KMS-11 (cell line): ENCODE measurements at regions not wholly inside any gene's neighbourhood (a gene's known extent, or its start where the extent isn't known, plus 50 kb on each side); places are given as distances from the start of the nearest gene placed in this dataset.

ENCODE experiments used
- H2AFZ ChIP-seq: fragments of 200-600 bp; sonication (generic); 2 replicates; pipeline ENCODE4 v1.6.1; 2016; ENCODE audit warnings: antibody characterized with exemption, mixed run types, low read depth
- H3K27ac ChIP-seq: fragments of 200-600 bp; sonication (generic); 2 replicates; pipeline ENCODE4 v1.6.1; 2016; ENCODE audit warnings: mild to moderate bottlenecking, mixed run types
- H3K27me3 ChIP-seq: fragments of 200-600 bp; sonication (generic); 2 replicates; pipeline ENCODE4 v1.6.1; 2017; ENCODE audit warnings: mild to moderate bottlenecking, low read depth, mixed run types, moderate library complexity; ENCODE audit not compliant: insufficient read depth
- H3K36me3 ChIP-seq: fragments of 200-600 bp; sonication (generic); 2 replicates; pipeline ENCODE4 v1.6.1; 2017; ENCODE audit warnings: mild to moderate bottlenecking, mixed run types; ENCODE audit not compliant: insufficient read depth
- H3K4me1 ChIP-seq: fragments of 200-600 bp; sonication (generic); 2 replicates; pipeline ENCODE4 v1.6.1; 2016; ENCODE audit warnings: mild to moderate bottlenecking, low read depth, mixed run types; ENCODE audit not compliant: poor library complexity, severe bottlenecking
- H3K4me2 ChIP-seq: fragments of 200-600 bp; sonication (generic); 2 replicates; pipeline ENCODE4 v1.7.0; 2016; ENCODE audit warnings: mild to moderate bottlenecking, mixed run types
- H3K4me3 ChIP-seq: fragments of 200-600 bp; sonication (generic); IDR thresholded peaks from 2 replicates; pipeline ENCODE4 v1.6.1; 2017; ENCODE audit warnings: low read depth, low read length, mixed read lengths; ENCODE audit not compliant: insufficient read depth
- H3K79me2 ChIP-seq: fragments of 200-600 bp; sonication (generic); 2 replicates; pipeline ENCODE4 v1.6.1; 2016; ENCODE audit warnings: low read depth, mixed run types; ENCODE audit not compliant: insufficient read depth
- H3K9ac ChIP-seq: fragments of 200-600 bp; sonication (generic); 2 replicates; pipeline ENCODE4 v1.6.1; 2016; ENCODE audit warnings: mild to moderate bottlenecking, mixed run types
- H4K20me1 ChIP-seq: fragments of 200-600 bp; sonication (generic); 2 replicates; pipeline ENCODE4 v1.6.1; 2016; ENCODE audit warnings: mild to moderate bottlenecking, mixed run types; ENCODE audit not compliant: insufficient read depth
- TF ChIP-seq, protein P1 (sequence below): fragments of 200-600 bp; sonication (generic); conservative IDR thresholded peaks from 2 replicates; pipeline ENCODE4 v1.6.1; 2017; ENCODE audit warnings: low read depth, mild to moderate bottlenecking, antibody characterized with exemption, low read length, moderate library complexity, mixed read lengths

- no peaks in the 10 kb centered on the region for H4K20me1 ChIP-seq
- H3K4me1 ChIP-seq: peaks cover 5% of the 10 kb centered on the region
- H3K4me3 ChIP-seq: no peak overlapping the region
- H3K4me2 ChIP-seq: no peak overlapping the region
- TF ChIP-seq, protein P1, sequence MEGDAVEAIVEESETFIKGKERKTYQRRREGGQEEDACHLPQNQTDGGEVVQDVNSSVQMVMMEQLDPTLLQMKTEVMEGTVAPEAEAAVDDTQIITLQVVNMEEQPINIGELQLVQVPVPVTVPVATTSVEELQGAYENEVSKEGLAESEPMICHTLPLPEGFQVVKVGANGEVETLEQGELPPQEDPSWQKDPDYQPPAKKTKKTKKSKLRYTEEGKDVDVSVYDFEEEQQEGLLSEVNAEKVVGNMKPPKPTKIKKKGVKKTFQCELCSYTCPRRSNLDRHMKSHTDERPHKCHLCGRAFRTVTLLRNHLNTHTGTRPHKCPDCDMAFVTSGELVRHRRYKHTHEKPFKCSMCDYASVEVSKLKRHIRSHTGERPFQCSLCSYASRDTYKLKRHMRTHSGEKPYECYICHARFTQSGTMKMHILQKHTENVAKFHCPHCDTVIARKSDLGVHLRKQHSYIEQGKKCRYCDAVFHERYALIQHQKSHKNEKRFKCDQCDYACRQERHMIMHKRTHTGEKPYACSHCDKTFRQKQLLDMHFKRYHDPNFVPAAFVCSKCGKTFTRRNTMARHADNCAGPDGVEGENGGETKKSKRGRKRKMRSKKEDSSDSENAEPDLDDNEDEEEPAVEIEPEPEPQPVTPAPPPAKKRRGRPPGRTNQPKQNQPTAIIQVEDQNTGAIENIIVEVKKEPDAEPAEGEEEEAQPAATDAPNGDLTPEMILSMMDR: no peak
- H2AFZ ChIP-seq: no peak overlapping the region
- no peaks in the 10 kb centered on the region for H3K36me3 ChIP-seq
- H3K79me2 ChIP-seq: no peaks in the 10 kb centered on the region
- H3K27ac ChIP-seq: no peak overlapping the region
- no peak overlapping the region for H3K9ac ChIP-seq
- no peaks in the 10 kb centered on the region for H3K27me3 ChIP-seq
Measured at GRCh38 chr13:95437561-95437960, 115.0 kb upstream of the CLDN10 start.

GRCh38 chr13:95438297-95438696 is 114.2 kb upstream of the CLDN10 start:
- H3K4me2 ChIP-seq: no peak overlapping the region
- no peak overlapping the region for H3K9ac ChIP-seq
- no peak overlapping the region for H3K27ac ChIP-seq

DNA sequence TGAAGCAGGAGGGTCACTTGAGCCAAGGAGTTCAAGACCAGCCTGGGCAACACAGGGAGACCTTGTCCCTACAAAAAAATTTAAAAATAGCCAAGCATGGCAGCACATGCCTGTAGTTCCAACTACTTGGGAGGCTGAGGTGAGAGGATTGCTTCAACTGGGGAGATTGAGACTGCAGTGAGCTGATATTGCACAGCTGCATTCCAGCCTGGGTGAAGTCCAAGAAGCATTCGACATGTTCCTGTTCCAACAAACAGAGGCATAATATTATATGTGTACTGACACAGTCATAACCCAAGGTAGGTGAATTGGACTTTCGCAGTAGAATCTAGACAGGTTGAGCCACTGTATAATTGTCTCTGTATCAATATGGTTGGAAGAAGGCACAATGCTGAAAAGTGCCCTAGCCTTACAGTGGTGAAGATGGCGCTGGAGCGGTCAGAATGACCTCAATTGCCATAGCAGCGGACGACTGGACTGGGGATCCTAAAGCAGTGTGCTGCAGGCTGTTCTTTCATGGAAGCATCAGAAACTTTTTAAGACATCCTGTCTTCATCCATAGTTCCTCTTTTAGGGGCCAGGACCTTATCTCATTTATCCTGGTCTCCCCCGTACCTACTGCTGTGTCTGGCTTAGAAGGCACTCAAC is 112.0 kb upstream of the CLDN10 start:
- TF ChIP-seq, protein P1: no peak
- no peak overlapping the region for H3K9ac ChIP-seq
- no peaks in the 10 kb centered on the region for H3K4me1 ChIP-seq
- no peak overlapping the region for H3K4me2 ChIP-seq
- H2AFZ ChIP-seq: no peak overlapping the region
- no peak overlapping the region for H3K27ac ChIP-seq
- no peak overlapping the region for H3K4me3 ChIP-seq
- H3K36me3 ChIP-seq: no peaks in the 10 kb centered on the region
- no peaks in the 10 kb centered on the region for H3K79me2 ChIP-seq
- H3K27me3 ChIP-seq: no peaks in the 10 kb centered on the region
- no peaks in the 10 kb centered on the region for H4K20me1 ChIP-seq

More at GRCh38 chr13:95438297-95438696, 114.2 kb upstream of the CLDN10 start:
- no peak overlapping the region for H2AFZ ChIP-seq
- no peaks in the 10 kb centered on the region for H3K4me1 ChIP-seq
- no peaks in the 10 kb centered on the region for H3K79me2 ChIP-seq
- H3K36me3 ChIP-seq: no peaks in the 10 kb centered on the region
- H3K27me3 ChIP-seq: no peaks in the 10 kb centered on the region
- H3K4me3 ChIP-seq: no peak overlapping the region
- TF ChIP-seq, protein P1: no peak
- H4K20me1 ChIP-seq: no peaks in the 10 kb centered on the region

- Histone ChIP-seq H3K27ac (no peak overlapping the region), H2AFZ (no peak overlapping the region), H3K36me3 (no peaks in the 10 kb centered on the region), H3K4me2 (no peak overlapping the region), H3K79me2 (no peaks in the 10 kb centered on the region), H3K9ac (no peak overlapping the region), H3K27me3 (no peaks in the 10 kb centered on the region), H4K20me1 (no peaks in the 10 kb centered on the region), H3K4me3 (no peak overlapping the region), H3K4me1 (no peaks in the 10 kb centered on the region)
- TF ChIP-seq, protein P1: no peak
Measured at GRCh38 chr13:95441326-95441725, 111.2 kb upstream of the CLDN10 start.
